Eye (tissue), 1 donor: ENCODE measurements at regions not wholly inside any gene's neighbourhood (a gene's known extent, or its start where the extent isn't known, plus 50 kb on each side); places are given as distances from the start of the nearest gene placed in this dataset.
A peak's percentile ranks its signal among the peaks of the same experiment; 100 is the strongest.

ENCODE experiments used
- DNase-seq: peaks from one replicate; pipeline ENCODE4 v3.0.0-alpha.2; 2015

- no peak for DNase-seq
These were observed 645.2 kb upstream of the EPHA6 start for GRCh38 chr3:96169111-96169766.

GRCh38 chr3:96172917-96173316 lies 641.5 kb upstream of the EPHA6 start:
- no peak for DNase-seq

GRCh38 chr3:96175500-96175899 lies 638.9 kb upstream of the EPHA6 start:
- no peak for DNase-seq

DNA sequence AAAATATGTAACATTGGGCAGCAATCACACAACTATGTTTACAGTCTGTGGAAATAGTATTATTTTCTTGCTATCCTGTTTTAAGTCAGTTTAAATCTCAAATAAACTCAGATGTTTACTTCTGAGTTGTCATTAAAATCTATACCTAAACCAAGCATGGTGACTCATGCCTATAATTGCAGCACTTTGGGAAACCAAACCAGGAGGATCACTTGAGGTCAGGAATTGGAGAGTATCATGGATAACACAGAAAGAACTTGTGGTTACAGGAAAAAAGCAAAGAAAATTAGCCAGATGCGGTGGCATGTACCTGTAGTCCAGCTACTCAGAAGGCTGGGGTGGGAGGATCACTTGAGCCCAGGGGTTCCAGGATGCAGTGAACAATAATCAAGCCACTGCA lies 631.6 kb upstream of the EPHA6 start:
- no peak for DNase-seq

DNA sequence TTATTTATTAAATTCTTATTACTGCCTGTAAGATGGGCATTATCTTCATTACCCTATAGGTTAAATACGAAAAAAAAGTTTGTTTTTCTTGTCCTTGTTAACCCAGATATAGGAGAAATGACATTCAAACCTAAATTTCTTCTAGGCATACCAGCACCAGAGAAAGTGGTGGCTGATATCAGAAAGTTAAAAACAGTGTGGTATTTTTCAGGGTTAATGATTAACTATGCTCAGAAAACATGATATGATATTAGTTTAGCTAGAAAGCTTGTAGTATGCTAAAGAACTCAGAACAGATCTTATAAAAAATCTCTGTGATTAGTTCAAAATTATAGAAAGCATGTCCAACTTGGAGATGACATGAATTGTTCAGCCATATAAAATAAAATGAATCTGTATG lies 630.5 kb upstream of the EPHA6 start:
- no peak for DNase-seq

DNA sequence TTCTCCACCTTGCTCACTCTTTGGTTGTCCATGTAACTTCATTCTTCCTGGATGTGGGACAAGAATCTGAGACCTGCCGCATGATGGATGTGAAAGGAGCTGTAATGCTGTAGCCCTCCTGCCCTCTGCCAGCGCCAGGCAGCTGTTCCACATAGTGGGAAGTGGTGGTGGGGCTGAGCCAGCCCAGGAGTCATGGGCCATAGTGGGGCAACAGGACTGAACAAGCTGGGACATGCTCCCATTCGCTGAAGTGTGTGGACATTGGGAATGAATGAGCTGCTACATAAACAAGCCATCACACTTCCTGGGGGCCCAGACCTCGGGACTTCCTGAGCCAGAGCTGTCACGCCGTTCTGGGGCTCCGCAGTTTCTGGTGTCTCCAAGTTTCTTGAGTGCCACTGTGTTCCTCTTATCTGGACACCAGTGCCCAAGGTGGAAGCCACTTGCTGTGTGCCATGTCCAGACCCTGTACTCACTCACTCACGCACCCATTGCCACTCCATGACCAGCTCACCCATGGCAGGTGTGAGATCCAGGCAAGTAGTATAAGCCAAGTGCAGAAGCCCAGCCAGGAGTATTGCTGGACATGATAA lies 624.3 kb upstream of the EPHA6 start:
- DNase-seq = no peak

DNA sequence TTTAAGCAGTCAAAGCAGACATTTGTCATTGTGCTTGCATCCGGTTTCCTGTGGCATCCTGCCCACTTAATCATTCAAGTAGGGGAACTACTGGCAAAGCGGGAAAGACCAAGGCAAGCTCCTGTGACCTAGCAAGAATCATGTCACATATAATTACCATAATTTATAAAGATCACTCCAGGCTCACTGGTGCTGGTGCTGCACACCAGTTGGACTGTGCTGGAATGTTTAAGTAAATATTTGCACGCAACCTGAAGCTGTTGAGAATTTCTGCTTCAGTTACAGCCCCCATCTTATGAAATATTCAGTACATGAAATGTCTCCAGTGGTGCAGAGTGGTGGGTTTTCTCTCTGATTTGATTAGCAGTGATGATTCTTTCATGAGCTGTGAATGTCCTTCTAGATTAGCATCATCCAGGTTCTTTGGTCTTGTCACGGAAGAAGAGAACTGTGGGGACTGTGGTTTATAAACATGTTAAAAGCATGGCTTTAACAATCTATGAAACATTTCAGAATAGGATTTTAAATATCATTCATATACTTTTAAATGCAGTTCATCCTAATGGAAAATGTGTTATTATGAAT lies 621.3 kb upstream of the EPHA6 start:
- peak; percentile 95 for DNase-seq

DNA sequence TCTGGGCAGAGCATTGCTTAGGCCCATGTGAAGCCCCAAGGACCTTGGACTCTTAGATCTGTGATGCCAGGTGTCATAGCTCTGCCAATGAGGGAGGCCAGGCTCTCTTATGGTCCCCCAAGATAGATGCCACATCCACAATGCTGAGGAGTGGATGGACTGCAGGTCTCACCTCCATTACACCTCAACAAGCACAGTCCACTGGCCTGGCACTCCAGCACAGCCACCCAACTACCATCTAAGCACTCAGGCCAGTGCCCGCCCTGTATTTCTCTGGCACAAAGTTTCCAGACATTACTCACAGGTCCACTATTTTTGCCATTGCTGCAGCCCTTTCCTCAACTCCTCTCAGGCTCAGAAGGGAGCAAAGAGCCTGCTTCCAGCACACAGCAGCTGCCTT lies 613.5 kb upstream of the EPHA6 start:
- no peak for DNase-seq

- DNase-seq = no peak
These were observed 612.9 kb upstream of the EPHA6 start for GRCh38 chr3:96201463-96201862.

- DNase-seq = no peak
These were observed 612.2 kb upstream of the EPHA6 start for GRCh38 chr3:96202181-96202580.

DNA sequence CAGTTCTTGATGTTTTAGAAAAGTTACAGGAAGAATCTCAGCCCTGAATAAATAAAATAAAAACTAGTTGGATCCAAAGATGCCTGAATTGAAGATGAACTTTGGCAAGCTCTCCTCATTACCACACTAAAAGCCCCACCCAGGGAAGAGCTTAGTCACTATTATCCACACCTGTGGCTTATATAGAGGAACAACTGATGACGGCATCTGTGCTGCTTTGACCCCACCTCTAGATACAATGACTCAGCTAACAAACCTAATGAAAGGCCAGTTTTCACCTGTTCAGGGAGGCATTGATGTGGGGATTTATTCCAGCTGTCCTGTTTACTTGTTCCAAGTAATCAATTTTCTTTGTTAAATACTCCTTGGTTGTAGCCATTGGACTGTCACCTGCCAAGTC lies 604.7 kb upstream of the EPHA6 start:
- DNase-seq = no peak

DNA sequence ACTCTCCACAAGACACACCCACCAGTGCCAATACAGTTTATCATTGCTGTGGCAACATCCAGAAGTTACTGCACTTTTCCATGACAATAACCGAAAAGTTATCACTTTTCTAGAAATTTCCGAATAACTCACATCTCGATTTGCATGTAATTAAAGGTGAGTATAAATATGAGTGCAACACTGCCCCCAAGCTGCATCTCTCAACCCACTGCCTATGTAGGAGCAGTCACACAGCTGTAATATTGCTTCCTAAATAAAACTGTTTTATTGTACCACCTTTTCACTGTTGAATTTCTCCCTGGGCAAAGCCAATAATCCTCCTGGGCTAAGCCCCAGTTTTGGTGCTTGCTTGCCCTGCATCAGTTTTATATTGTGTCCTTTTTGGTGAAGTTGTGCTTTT lies 601.0 kb upstream of the EPHA6 start:
- no peak for DNase-seq

- DNase-seq = no peak
These were observed 599.5 kb upstream of the EPHA6 start for GRCh38 chr3:96214941-96215340.

DNA sequence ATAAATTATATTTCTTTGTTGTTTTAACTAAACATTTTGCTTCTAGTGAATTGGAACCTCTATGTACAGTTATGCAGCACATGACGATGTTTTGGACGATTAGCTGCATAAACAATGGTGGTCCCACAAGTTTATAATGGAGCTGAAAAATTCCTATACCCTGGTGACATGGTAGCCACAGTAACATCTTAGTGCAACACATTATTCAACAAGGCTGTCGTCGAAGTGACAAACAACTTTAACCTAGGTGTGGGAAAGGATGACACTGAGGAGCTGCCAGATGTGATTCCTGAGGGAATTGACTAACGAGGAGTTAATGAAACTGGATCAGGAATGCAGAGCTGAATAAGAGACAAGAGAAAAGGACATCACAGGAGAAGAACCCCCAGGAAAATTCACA lies 588.9 kb upstream of the EPHA6 start:
- DNase-seq = no peak

GRCh38 chr3:96233679-96234078 lies 580.7 kb upstream of the EPHA6 start:
- no peak for DNase-seq

DNA sequence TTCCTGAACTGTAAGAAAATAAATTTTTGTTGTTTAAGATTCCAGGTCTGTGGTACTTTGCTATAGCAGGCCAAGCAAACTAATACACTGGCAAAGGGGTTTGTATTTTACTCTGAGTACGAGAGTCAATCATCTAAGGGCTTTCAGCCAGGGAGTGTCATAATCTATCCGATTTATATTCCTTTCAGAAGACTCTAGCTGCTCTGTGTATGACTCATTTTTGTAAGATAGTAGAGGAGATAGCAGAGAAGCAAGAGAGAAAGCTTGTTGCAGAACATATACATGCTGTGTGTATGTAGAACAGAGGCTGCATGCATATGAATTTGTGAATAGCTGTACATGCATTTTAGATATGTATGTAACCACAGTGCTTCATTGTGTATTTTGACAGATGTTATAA lies 577.9 kb upstream of the EPHA6 start:
- DNase-seq = no peak

DNA sequence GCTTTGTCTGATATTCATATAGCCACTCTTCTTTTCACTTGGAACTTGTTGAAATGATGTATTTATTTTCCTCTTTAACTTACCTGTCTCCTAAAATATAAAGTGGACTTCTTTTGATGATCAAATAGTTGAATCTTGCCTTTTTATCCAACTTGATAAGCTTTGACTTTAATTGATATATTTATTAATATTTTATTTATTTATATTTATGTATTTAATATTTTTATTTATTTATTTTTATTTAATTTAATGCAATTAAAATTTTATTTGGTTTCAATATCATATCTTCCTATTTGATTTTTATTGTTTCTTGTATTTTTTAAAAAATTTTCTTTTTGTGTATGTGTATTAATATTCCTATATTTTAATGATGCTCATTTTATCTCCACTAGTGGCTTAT lies 555.1 kb upstream of the EPHA6 start:
- no peak for DNase-seq

DNA sequence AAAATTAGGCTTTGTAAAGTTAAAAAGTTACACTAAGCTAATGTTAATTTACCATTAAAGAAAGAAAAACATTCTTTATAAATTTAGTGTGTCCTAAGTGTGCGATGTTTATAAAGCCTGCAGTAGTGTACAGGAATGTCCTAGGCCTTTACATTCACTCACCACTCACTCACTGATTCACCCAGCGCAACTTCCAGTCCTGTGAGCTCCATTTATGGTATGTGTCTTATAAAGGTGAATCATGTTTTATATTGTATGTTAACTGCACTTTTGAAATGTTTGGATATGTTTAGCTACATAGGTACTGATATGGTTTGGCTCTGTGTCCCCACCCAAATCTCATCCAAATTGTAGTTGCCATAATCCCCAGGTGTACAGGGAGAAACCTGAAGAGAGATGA lies 549.7 kb upstream of the EPHA6 start:
- DNase-seq = no peak

- no peak for DNase-seq
These were observed 547.8 kb upstream of the EPHA6 start for GRCh38 chr3:96266395-96267190.

- no peak for DNase-seq
These were observed 546.8 kb upstream of the EPHA6 start for GRCh38 chr3:96267577-96267976.

GRCh38 chr3:96294143-96294542 lies 520.3 kb upstream of the EPHA6 start:
- DNase-seq = no peak

DNA sequence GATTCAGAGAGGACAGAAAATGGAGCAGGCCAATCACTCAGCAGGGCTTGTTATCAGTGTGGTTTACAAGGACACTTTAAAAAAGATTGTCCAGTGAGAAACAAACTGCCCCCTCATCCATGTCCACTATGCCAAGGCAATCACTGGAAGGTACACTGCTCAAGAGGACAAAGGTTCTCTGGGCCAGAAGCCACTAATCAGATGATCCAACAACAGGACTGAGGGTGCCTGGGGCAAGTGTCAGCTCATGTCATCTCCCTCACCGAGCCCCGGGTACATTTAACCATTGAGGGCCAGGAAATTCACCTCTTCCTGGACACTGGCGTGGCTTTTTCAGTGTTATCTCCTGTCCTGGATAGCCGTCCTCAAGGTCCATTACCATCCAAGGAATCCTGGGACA lies 513.7 kb upstream of the EPHA6 start:
- no peak for DNase-seq

- peak; percentile 8 for DNase-seq
These were observed 495.2 kb upstream of the EPHA6 start for GRCh38 chr3:96319166-96319565.

GRCh38 chr3:96324087-96324486 lies 490.3 kb upstream of the EPHA6 start:
- no peak for DNase-seq
